GM12872 (cell line): ENCODE measurements at regions not wholly inside any gene's neighbourhood (a gene's known extent, or its start where the extent isn't known, plus 50 kb on each side); places are given as distances from the start of the nearest gene placed in this dataset.

ENCODE experiments used
- CTCF ChIP-seq: IDR thresholded peaks from 3 replicates; pipeline ENCODE4 v1.5.1; 2011; ENCODE audit warnings: low read depth, mild to moderate bottlenecking, low read length, moderate library complexity; ENCODE audit not compliant: insufficient read depth

GRCh38 chr3:4139462-4140140, 163.6 kb upstream of the SETMAR start:
- no peak for TF ChIP-seq CTCF

GRCh38 chr3:4140921-4141320, 162.2 kb upstream of the SETMAR start:
- no peak for TF ChIP-seq CTCF

- no peak for TF ChIP-seq CTCF
Measured at GRCh38 chr3:4147556-4148118, 155.5 kb upstream of the SETMAR start.

GRCh38 chr3:4149296-4149695, 153.9 kb upstream of the SETMAR start:
- no peak for TF ChIP-seq CTCF

GRCh38 chr3:4150816-4151215, 152.4 kb upstream of the SETMAR start:
- no peak for TF ChIP-seq CTCF

- TF ChIP-seq CTCF = no peak
Measured at GRCh38 chr3:4151859-4152258, 151.3 kb upstream of the SETMAR start.

GRCh38 chr3:4153771-4154170, 149.4 kb upstream of the SETMAR start:
- no peak for TF ChIP-seq CTCF

- TF ChIP-seq CTCF = no peak
Measured at GRCh38 chr3:4158329-4158728, 144.8 kb upstream of the SETMAR start.
